SK-N-SH (cell line): ENCODE measurements at regions not wholly inside any gene's neighbourhood (a gene's known extent, or its start where the extent isn't known, plus 50 kb on each side); places are given as distances from the start of the nearest gene placed in this dataset.

Experiments
- CTCF ChIA-PET: fragments of 300-600, 350-600 bp; formaldehyde crosslinking; extraction: SDS; loops from one replicate; lab custom pipeline; 2021; lab: Yijun Ruan, JAX
- POLR2A ChIA-PET: fragments of 350-600 bp; sonication (Branson Sonifier 250); formaldehyde crosslinking; extraction: SDS; loops from one replicate; lab custom pipeline; 2020; ENCODE audit warnings: antibody characterized with exemption, inconsistent platforms; lab: Yijun Ruan, JAX
- DNase-seq: peaks from one replicate; pipeline ENCODE4 v3.0.0; 2012
- H2AFZ ChIP-seq: fragments of 200-600 bp; sonication (generic); 2 replicates; pipeline ENCODE4 v1.8.1; 2016; ENCODE audit warnings: antibody characterized with exemption, mild to moderate bottlenecking, low read depth
- H3F3A ChIP-seq: fragments of 200-600 bp; sonication (generic); replicated peaks from 2 replicates; pipeline ENCODE3; 2016; ENCODE audit warnings: antibody characterized with exemption, mild to moderate bottlenecking; ENCODE audit not compliant: insufficient read depth
- H3K27ac ChIP-seq, 2 experiments: fragments of 200-500 bp in 1 of 2; fragments of 200-600 bp in 1 of 2; sonication (Bioruptor generic) in 1 of 2; sonication (generic), shearing (Covaris generic) in 1 of 2; 2 replicates each; pipeline versions ENCODE4 v1.5.1 to v1.6.1; 2014 to 2016; ENCODE audit warnings: low read depth in 2 of 2, inconsistent platforms in 1 of 2, low read length in 1 of 2, mild to moderate bottlenecking in 1 of 2, mixed read lengths in 1 of 2
- H3K27me3 ChIP-seq: fragments of 200-600 bp; sonication (generic), shearing (Covaris generic); 2 replicates; pipeline ENCODE4 v1.6.1; 2016; ENCODE audit warnings: mixed run types; ENCODE audit not compliant: insufficient read depth
- H3K36me3 ChIP-seq, 2 experiments: fragments of 200-500 bp in 1 of 2; fragments of 200-600 bp in 1 of 2; sonication (Bioruptor generic) in 1 of 2; sonication (generic) in 1 of 2; replicated peaks in 1 of 2; 2 replicates each; pipeline versions ENCODE3 to v1.5.1; 2014 to 2016; ENCODE audit warnings: low read length in 1 of 2, mild to moderate bottlenecking in 1 of 2; ENCODE audit not compliant: insufficient read depth in 2 of 2, control insufficient read depth in 1 of 2
- H3K4me1 ChIP-seq, 2 experiments: fragments of 200-500 bp in 1 of 2; fragments of 200-600 bp in 1 of 2; sonication (Bioruptor generic) in 1 of 2; sonication (generic), shearing (Covaris generic) in 1 of 2; 2 replicates each; pipeline versions ENCODE4 v1.5.1 to v1.6.1; 2014 to 2016; ENCODE audit warnings: low read depth in 1 of 2, low read length in 1 of 2, mixed run types in 1 of 2; ENCODE audit not compliant: insufficient read depth in 2 of 2, control insufficient read depth in 1 of 2
- H3K4me2 ChIP-seq: fragments of 200-600 bp; sonication (generic), shearing (Covaris generic); 2 replicates; pipeline ENCODE4 v1.6.1; 2017; ENCODE audit warnings: mixed run types
- H3K4me3 ChIP-seq, 2 experiments: fragments of 200-500 bp in 1 of 2; fragments of 200-600 bp in 1 of 2; sonication (Bioruptor generic) in 1 of 2; sonication (generic), shearing (Covaris generic) in 1 of 2; 2 replicates each; pipeline versions ENCODE4 v1.5.1 to v1.8.1; 2014 to 2016; ENCODE audit warnings: low read depth in 2 of 2, inconsistent platforms in 1 of 2, low read length in 1 of 2, mild to moderate bottlenecking in 1 of 2, mixed read lengths in 1 of 2, moderate library complexity in 1 of 2
- H3K79me2 ChIP-seq: fragments of 200-600 bp; sonication (generic); 2 replicates; pipeline ENCODE4 v1.8.1; 2017; ENCODE audit warnings: mild to moderate bottlenecking; ENCODE audit not compliant: insufficient read depth
- H3K9ac ChIP-seq: fragments of 200-600 bp; sonication (generic); 2 replicates; pipeline ENCODE4 v1.6.1; 2017; ENCODE audit warnings: mixed run types
- H3K9me2 ChIP-seq: fragments of 200-600 bp; sonication (generic); 2 replicates; pipeline ENCODE4 v1.6.1; 2017; ENCODE audit warnings: mixed run types
- H3K9me3 ChIP-seq: fragments of 200-600 bp; sonication (generic); 2 replicates; pipeline ENCODE4 v1.6.1; 2017; ENCODE audit warnings: mixed run types, mild to moderate bottlenecking, moderate library complexity
- H4K20me1 ChIP-seq: fragments of 200-600 bp; sonication (generic); 2 replicates; pipeline ENCODE4 v1.6.1; 2017; ENCODE audit warnings: mild to moderate bottlenecking, mixed run types; ENCODE audit not compliant: insufficient read depth
- EP300 ChIP-seq, 2 experiments: IDR thresholded peaks; 2 replicates each; pipeline versions ENCODE4 v1.4.0 to v1.6.1; 2012; ENCODE audit warnings: borderline replicate concordance in 1 of 2, low read depth in 1 of 2, low read length in 1 of 2
- GABPA ChIP-seq: IDR thresholded peaks from 2 replicates; pipeline ENCODE4 v1.4.0; 2012; ENCODE audit warnings: low read depth, mild to moderate bottlenecking
- GATA2 ChIP-seq: sonication (generic); formaldehyde crosslinking; IDR thresholded peaks from 2 replicates; pipeline ENCODE4 v1.5.0; 2020; ENCODE audit warnings: mild to moderate bottlenecking, missing genetic modification reagents
- JUND ChIP-seq: IDR thresholded peaks from 2 replicates; pipeline ENCODE4 v1.4.0; 2012
- NRF1 ChIP-seq: IDR thresholded peaks from 2 replicates; pipeline ENCODE4 v1.6.1; 2012; ENCODE audit warnings: low read depth, mild to moderate bottlenecking, low read length
- RAD21 ChIP-seq: IDR thresholded peaks from 2 replicates; pipeline ENCODE4 v1.6.1; 2012; ENCODE audit warnings: mild to moderate bottlenecking, low read length
- RFX5 ChIP-seq: IDR thresholded peaks from 2 replicates; pipeline ENCODE4 v1.6.1; 2012; ENCODE audit warnings: mild to moderate bottlenecking, improper control_type of control experiment, low read length
- RXRA ChIP-seq: IDR thresholded peaks from 2 replicates; pipeline ENCODE4 v1.4.0; 2012; ENCODE audit warnings: low read depth, mild to moderate bottlenecking, borderline replicate concordance
- SIN3A ChIP-seq: IDR thresholded peaks from 2 replicates; pipeline ENCODE4 v1.6.1; 2012; ENCODE audit warnings: low read depth, mild to moderate bottlenecking, low read length, moderate library complexity, borderline replicate concordance
- TAF1 ChIP-seq: IDR thresholded peaks from 2 replicates; pipeline ENCODE4 v1.6.1; 2012; ENCODE audit warnings: low read depth, mild to moderate bottlenecking, low read length, moderate library complexity, borderline replicate concordance
- TEAD4 ChIP-seq: IDR thresholded peaks from 2 replicates; pipeline ENCODE4 v1.4.0; 2012; ENCODE audit warnings: mild to moderate bottlenecking, borderline replicate concordance; ENCODE audit not compliant: insufficient read depth
- YY1 ChIP-seq: IDR thresholded peaks from 2 replicates; pipeline ENCODE4 v1.4.0; 2012; ENCODE audit warnings: low read depth, mild to moderate bottlenecking
- WGBS: methylation state at CpG from one replicate; pipeline ENCODE4 v1.1.6; 2017; ENCODE audit warnings: low lambda C conversion rate; 5-methylcytosine and 5-hydroxymethylcytosine counted together
- TF ChIP-seq, protein P1 (sequence below): fragments of 150-350 bp; IDR thresholded peaks from 2 replicates; pipeline ENCODE4 v1.6.1; 2017; ENCODE audit warnings: antibody characterized with exemption, low read length, low read depth, borderline replicate concordance
- TF ChIP-seq, protein P2 (sequence below): IDR thresholded peaks from 2 replicates; pipeline ENCODE4 v1.6.1; 2012; ENCODE audit warnings: mild to moderate bottlenecking, low read depth, low read length, moderate library complexity
- TF ChIP-seq, protein P3 (sequence below): fragments of 200-600 bp; sonication (generic); IDR thresholded peaks from 2 replicates; pipeline ENCODE4 v1.6.1; 2017; ENCODE audit warnings: antibody characterized with exemption, mild to moderate bottlenecking, moderate library complexity

GRCh38 chr16:86455640-86456039 lies 54.7 kb upstream of the FOXF1 start:
- H2AFZ ChIP-seq, result no peak overlapping the region
- no peaks in the 10 kb centered on the region for H3K4me1 ChIP-seq
- no peak overlapping the region for H3K4me3 ChIP-seq
- H3K4me2 ChIP-seq, result no peak overlapping the region
- H3K36me3 ChIP-seq, result no peaks in the 10 kb centered on the region
- CTCF ChIA-PET, result interaction anchor here (1.1 kb wide), 1 partner anchor 15 kb away, joined by 3 read pairs; no protein-coding TSS in a partner anchor
- TF ChIP-seq GABPA (no peak), RAD21 (no peak), RXRA (no peak), EP300 (IDR thresholded peaks at IDR 0.05; ENCODE audit: borderline replicate concordance in 1 of 2, low read depth in 1 of 2, low read length in 1 of 2) (no peak), GATA2 (CRISPR knock-in tag) (no peak)
- TF ChIP-seq, protein P1, sequence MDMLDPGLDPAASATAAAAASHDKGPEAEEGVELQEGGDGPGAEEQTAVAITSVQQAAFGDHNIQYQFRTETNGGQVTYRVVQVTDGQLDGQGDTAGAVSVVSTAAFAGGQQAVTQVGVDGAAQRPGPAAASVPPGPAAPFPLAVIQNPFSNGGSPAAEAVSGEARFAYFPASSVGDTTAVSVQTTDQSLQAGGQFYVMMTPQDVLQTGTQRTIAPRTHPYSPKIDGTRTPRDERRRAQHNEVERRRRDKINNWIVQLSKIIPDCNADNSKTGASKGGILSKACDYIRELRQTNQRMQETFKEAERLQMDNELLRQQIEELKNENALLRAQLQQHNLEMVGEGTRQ, result no peak
- TF ChIP-seq, protein P2, sequence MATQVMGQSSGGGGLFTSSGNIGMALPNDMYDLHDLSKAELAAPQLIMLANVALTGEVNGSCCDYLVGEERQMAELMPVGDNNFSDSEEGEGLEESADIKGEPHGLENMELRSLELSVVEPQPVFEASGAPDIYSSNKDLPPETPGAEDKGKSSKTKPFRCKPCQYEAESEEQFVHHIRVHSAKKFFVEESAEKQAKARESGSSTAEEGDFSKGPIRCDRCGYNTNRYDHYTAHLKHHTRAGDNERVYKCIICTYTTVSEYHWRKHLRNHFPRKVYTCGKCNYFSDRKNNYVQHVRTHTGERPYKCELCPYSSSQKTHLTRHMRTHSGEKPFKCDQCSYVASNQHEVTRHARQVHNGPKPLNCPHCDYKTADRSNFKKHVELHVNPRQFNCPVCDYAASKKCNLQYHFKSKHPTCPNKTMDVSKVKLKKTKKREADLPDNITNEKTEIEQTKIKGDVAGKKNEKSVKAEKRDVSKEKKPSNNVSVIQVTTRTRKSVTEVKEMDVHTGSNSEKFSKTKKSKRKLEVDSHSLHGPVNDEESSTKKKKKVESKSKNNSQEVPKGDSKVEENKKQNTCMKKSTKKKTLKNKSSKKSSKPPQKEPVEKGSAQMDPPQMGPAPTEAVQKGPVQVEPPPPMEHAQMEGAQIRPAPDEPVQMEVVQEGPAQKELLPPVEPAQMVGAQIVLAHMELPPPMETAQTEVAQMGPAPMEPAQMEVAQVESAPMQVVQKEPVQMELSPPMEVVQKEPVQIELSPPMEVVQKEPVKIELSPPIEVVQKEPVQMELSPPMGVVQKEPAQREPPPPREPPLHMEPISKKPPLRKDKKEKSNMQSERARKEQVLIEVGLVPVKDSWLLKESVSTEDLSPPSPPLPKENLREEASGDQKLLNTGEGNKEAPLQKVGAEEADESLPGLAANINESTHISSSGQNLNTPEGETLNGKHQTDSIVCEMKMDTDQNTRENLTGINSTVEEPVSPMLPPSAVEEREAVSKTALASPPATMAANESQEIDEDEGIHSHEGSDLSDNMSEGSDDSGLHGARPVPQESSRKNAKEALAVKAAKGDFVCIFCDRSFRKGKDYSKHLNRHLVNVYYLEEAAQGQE, result no peak
- TF ChIP-seq, all 33 proteins: peak for 0
- POLR2A ChIA-PET, result no interaction called here
- Histone ChIP-seq H4K20me1 (no peaks in the 10 kb centered on the region), H3K9ac (no peak overlapping the region), H3K79me2 (no peaks in the 10 kb centered on the region), H3K9me2 (no peaks in the 10 kb centered on the region), H3K27ac (no peak overlapping the region), H3K9me3 (no peaks in the 10 kb centered on the region), H3F3A (no peaks in the 10 kb centered on the region), H3K27me3 (peaks cover 64% of the 10 kb centered on the region)
- no peak for DNase-seq
- WGBS, result 56% methylated on average over 14 of the region's 14 CpGs

- ChIA-PET CTCF (interaction anchor here (0.6 kb wide), 1 partner anchor 60 kb away, joined by 3 read pairs; no protein-coding TSS in a partner anchor), POLR2A (no interaction called here)
- H3K27me3 ChIP-seq, result peaks cover 59% of the 10 kb centered on the region
- no peak overlapping the region for H3K4me3 ChIP-seq
- H3F3A ChIP-seq, result no peaks in the 10 kb centered on the region
- H3K9me2 ChIP-seq, result no peaks in the 10 kb centered on the region
- no peak overlapping the region for H3K4me2 ChIP-seq
- H3K9ac ChIP-seq, result no peak overlapping the region
- WGBS, result 16% methylated on average over 11 of the region's 11 CpGs
- DNase-seq, result no peak
- no peaks in the 10 kb centered on the region for H3K4me1 ChIP-seq
- no peaks in the 10 kb centered on the region for H3K9me3 ChIP-seq
- no peak overlapping the region for H2AFZ ChIP-seq
- no peak overlapping the region for H3K27ac ChIP-seq
- TF ChIP-seq JUND, result no peak
- no peak for TF ChIP-seq GABPA
- TF ChIP-seq YY1, result no peak
- TF ChIP-seq SIN3A, result no peak
- no peak for TF ChIP-seq RFX5
- TF ChIP-seq TEAD4, result no peak
- TF ChIP-seq, protein P1, result no peak
- TF ChIP-seq, protein P3, sequence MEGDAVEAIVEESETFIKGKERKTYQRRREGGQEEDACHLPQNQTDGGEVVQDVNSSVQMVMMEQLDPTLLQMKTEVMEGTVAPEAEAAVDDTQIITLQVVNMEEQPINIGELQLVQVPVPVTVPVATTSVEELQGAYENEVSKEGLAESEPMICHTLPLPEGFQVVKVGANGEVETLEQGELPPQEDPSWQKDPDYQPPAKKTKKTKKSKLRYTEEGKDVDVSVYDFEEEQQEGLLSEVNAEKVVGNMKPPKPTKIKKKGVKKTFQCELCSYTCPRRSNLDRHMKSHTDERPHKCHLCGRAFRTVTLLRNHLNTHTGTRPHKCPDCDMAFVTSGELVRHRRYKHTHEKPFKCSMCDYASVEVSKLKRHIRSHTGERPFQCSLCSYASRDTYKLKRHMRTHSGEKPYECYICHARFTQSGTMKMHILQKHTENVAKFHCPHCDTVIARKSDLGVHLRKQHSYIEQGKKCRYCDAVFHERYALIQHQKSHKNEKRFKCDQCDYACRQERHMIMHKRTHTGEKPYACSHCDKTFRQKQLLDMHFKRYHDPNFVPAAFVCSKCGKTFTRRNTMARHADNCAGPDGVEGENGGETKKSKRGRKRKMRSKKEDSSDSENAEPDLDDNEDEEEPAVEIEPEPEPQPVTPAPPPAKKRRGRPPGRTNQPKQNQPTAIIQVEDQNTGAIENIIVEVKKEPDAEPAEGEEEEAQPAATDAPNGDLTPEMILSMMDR, result no peak
- TF ChIP-seq TAF1, result no peak
- TF ChIP-seq NRF1, result no peak
- TF ChIP-seq RAD21, result no peak
- TF ChIP-seq GATA2 (CRISPR knock-in tag), result no peak
- H3K36me3 ChIP-seq, result no peaks in the 10 kb centered on the region
- H3K79me2 ChIP-seq, result no peaks in the 10 kb centered on the region
- no peaks in the 10 kb centered on the region for H4K20me1 ChIP-seq
These were observed 52.7 kb upstream of the FOXF1 start for GRCh38 chr16:86457501-86458148.
